ENCODE measurements at regions not wholly inside any gene's neighbourhood (a gene's known extent, or its start where the extent isn't known, plus 50 kb on each side); places are given as distances from the start of the nearest gene placed in this dataset.

- H4K20me1 ChIP-seq (ENCODE audit: control insufficient read depth, insufficient read depth, low read length, poor library complexity, severe bottlenecking): no peaks in the 10 kb centered on the region
- no peaks in the 10 kb centered on the region for H3K79me2 ChIP-seq (ENCODE audit: control insufficient read depth, insufficient read depth, low read length)
- CTCF ChIA-PET: no interaction called here
- no peak for TF ChIP-seq CTCF (IDR thresholded peaks at IDR 0.05)
- no peak for TF ChIP-seq EZH2 (IDR thresholded peaks at IDR 0.05; ENCODE audit: borderline replicate concordance, insufficient read depth, low read depth, low read length, poor library complexity, severe bottlenecking)
- H3K27ac ChIP-seq (ENCODE audit: low read length in 2 of 2): no peak overlapping the region
- Mint-ChIP-seq H3K27me3 (peaks cover 7% of the 10 kb centered on the region), H3K4me1 (no peaks in the 10 kb centered on the region), H3K9me3 (ENCODE audit: insufficient read depth) (no peaks in the 10 kb centered on the region), H3K4me3 (no peak overlapping the region), H3K27ac (no peak overlapping the region)
- DNase-seq: no peak
- no peaks in the 10 kb centered on the region for H3K4me1 ChIP-seq (ENCODE audit: control insufficient read depth in 2 of 2, insufficient read depth in 2 of 2, low read length in 2 of 2)
- H3K9me3 ChIP-seq (ENCODE audit: control extremely low read depth in 1 of 3, control insufficient read depth in 2 of 3, insufficient read depth in 1 of 3, low read length in 2 of 3): no peaks in the 10 kb centered on the region
- no peaks in the 10 kb centered on the region for H3K27me3 ChIP-seq (replicated peaks in 1 of 4; ENCODE audit: control extremely low read depth in 1 of 4, control insufficient read depth in 3 of 4, insufficient read depth in 4 of 4, low read length in 3 of 4)
- intact Hi-C loops (cut with micrococcal nuclease): no loop called here
- H3K36me3 ChIP-seq (replicated peaks in 1 of 2; ENCODE audit: control extremely low read depth in 1 of 2, control insufficient read depth in 1 of 2, extremely low read depth in 1 of 2, insufficient read depth in 2 of 2, low read length in 1 of 2): no peaks in the 10 kb centered on the region
- no CpG with 5 or more reads among the region's 1 CpG for WGBS (ENCODE audit: insufficient coverage)
- no peak overlapping the region for H3K9ac ChIP-seq (ENCODE audit: low read length)
- no peak overlapping the region for H3K4me3 ChIP-seq (ENCODE audit: control extremely low read depth in 1 of 5, extremely low read depth in 1 of 5, insufficient read depth in 1 of 5, low read depth in 2 of 5, low read length in 4 of 5)
- no peak overlapping the region for H2AFZ ChIP-seq (ENCODE audit: insufficient read depth, low read depth, low read length, poor library complexity, severe bottlenecking)
- POLR2A ChIA-PET: no interaction called here
- H3K4me2 ChIP-seq (replicated peaks; ENCODE audit: low read depth, low read length, poor library complexity, severe bottlenecking): no peak overlapping the region
- ATAC-seq (ENCODE audit: low read depth): no peak
These were observed 196.2 kb upstream of the SLC24A2 start for GRCh38 chr9:19985081-19985480.

- Histone ChIP-seq H3K4me1 (ENCODE audit: control insufficient read depth in 2 of 2, insufficient read depth in 2 of 2, low read length in 2 of 2) (peaks cover 0 to 6% of the 10 kb centered on the region in 2 donors), H3K79me2 (ENCODE audit: control insufficient read depth, insufficient read depth, low read length) (no peaks in the 10 kb centered on the region), H2AFZ (ENCODE audit: insufficient read depth, low read depth, low read length, poor library complexity, severe bottlenecking) (peak overlapping the region; percentile 13), H3K9me3 (ENCODE audit: control extremely low read depth in 1 of 3, control insufficient read depth in 2 of 3, insufficient read depth in 1 of 3, low read length in 2 of 3) (peaks cover 0 to 4% (median 0%) of the 10 kb centered on the region in 3 donors), H4K20me1 (ENCODE audit: control insufficient read depth, insufficient read depth, low read length, poor library complexity, severe bottlenecking) (no peaks in the 10 kb centered on the region), H3K27me3 (replicated peaks in 1 of 4; ENCODE audit: control extremely low read depth in 1 of 4, control insufficient read depth in 3 of 4, insufficient read depth in 4 of 4, low read length in 3 of 4) (no peaks in the 10 kb centered on the region), H3K27ac (ENCODE audit: low read length in 2 of 2) (no peak overlapping the region), H3K4me3 (ENCODE audit: control extremely low read depth in 1 of 5, extremely low read depth in 1 of 5, insufficient read depth in 1 of 5, low read depth in 2 of 5, low read length in 4 of 5) (no peak overlapping the region), H3K4me2 (replicated peaks; ENCODE audit: low read depth, low read length, poor library complexity, severe bottlenecking) (no peak overlapping the region), H3K9ac (ENCODE audit: low read length) (no peak overlapping the region), H3K36me3 (replicated peaks in 1 of 2; ENCODE audit: control extremely low read depth in 1 of 2, control insufficient read depth in 1 of 2, extremely low read depth in 1 of 2, insufficient read depth in 2 of 2, low read length in 1 of 2) (no peaks in the 10 kb centered on the region)
- TF ChIP-seq CTCF (IDR thresholded peaks at IDR 0.05): no peak
- no peak for TF ChIP-seq EZH2 (IDR thresholded peaks at IDR 0.05; ENCODE audit: borderline replicate concordance, insufficient read depth, low read depth, low read length, poor library complexity, severe bottlenecking)
- DNase-seq (no peak), ATAC-seq (ENCODE audit: low read depth) (no peak)
- POLR2A ChIA-PET: no interaction called here
- no peak overlapping the region for H3K4me3 Mint-ChIP-seq
- H3K27ac Mint-ChIP-seq: no peak overlapping the region
- CTCF ChIA-PET: no interaction called here
- intact Hi-C loops (cut with micrococcal nuclease): no loop called here
- H3K4me1 Mint-ChIP-seq: peaks cover 3% of the 10 kb centered on the region
- no peaks in the 10 kb centered on the region for H3K9me3 Mint-ChIP-seq (ENCODE audit: insufficient read depth)
- H3K27me3 Mint-ChIP-seq: peaks cover 12% of the 10 kb centered on the region
These were observed 187.4 kb upstream of the SLC24A2 start for GRCh38 chr9:19976226-19976625.

All from B cell (primary cell).